IPS DF 19.7 (cell line): ENCODE measurements at regions not wholly inside any gene's neighbourhood (a gene's known extent, or its start where the extent isn't known, plus 50 kb on each side); places are given as distances from the start of the nearest gene placed in this dataset.
"Not testable (repeated sequence)": the region's sequence is repeated elsewhere in the genome, so short reads cannot be mapped to it uniquely, and the experiment has no call there.

Experiments
- DNase-seq: peaks from one replicate; pipeline ENCODE4 v3.0.0-alpha.2; 2013; ENCODE audit warnings: low read depth, low spot score

- no peak for DNase-seq
Observed at GRCh38 chr20:60096166-60096565, 137.9 kb downstream of the CDH26 start.

- no peak for DNase-seq
Observed at GRCh38 chr20:60097285-60097684, 139.1 kb downstream of the CDH26 start.

- DNase-seq, result no peak
Observed at GRCh38 chr20:60100780-60101179, 142.6 kb downstream of the CDH26 start.

- DNase-seq, result no peak
Observed at GRCh38 chr20:60101201-60101890, 143.1 kb downstream of the CDH26 start.

- no peak for DNase-seq
Observed at GRCh38 chr20:60101891-60102281, 143.7 kb downstream of the CDH26 start.

- no peak for DNase-seq
Observed at GRCh38 chr20:60102665-60103210, 144.5 kb downstream of the CDH26 start.

GRCh38 chr20:60104993-60105803, 147.0 kb downstream of the CDH26 start:
- DNase-seq, result peak; percentile 61

- DNase-seq, result not testable (repeated sequence)
Observed at GRCh38 chr20:60106186-60106585, 148.0 kb downstream of the CDH26 start.

GRCh38 chr20:60107621-60108390, 149.6 kb downstream of the CDH26 start:
- DNase-seq, result no peak

GRCh38 chr20:60108397-60108796, 150.2 kb downstream of the CDH26 start:
- no peak for DNase-seq

GRCh38 chr20:60113024-60113724, 155.0 kb downstream of the CDH26 start:
- no peak for DNase-seq

- no peak for DNase-seq
Observed at GRCh38 chr20:60113771-60114170, 155.5 kb downstream of the CDH26 start.

GRCh38 chr20:60115451-60115850, 157.2 kb downstream of the CDH26 start:
- no peak for DNase-seq

GRCh38 chr20:60116128-60116909, 158.1 kb downstream of the CDH26 start:
- DNase-seq, result no peak

GRCh38 chr20:60117065-60117464, 158.8 kb downstream of the CDH26 start:
- DNase-seq, result no peak

- no peak for DNase-seq
Observed at GRCh38 chr20:60121903-60122302, 163.7 kb downstream of the CDH26 start.

- no peak for DNase-seq
Observed at GRCh38 chr20:60122671-60123070, 164.4 kb downstream of the CDH26 start.

- DNase-seq, result no peak
Observed at GRCh38 chr20:60123096-60123495, 164.9 kb downstream of the CDH26 start.

- no peak for DNase-seq
Observed at GRCh38 chr20:60123652-60124051, 165.4 kb downstream of the CDH26 start.

- no peak for DNase-seq
Observed at GRCh38 chr20:60124776-60125381, 166.7 kb downstream of the CDH26 start.
